GM23248 (cell line): ENCODE measurements at regions not wholly inside any gene's neighbourhood (a gene's known extent, or its start where the extent isn't known, plus 50 kb on each side); places are given as distances from the start of the nearest gene placed in this dataset.

ENCODE experiments used
- EZH2 ChIP-seq: fragments of 200-600 bp; sonication (generic); IDR thresholded peaks from 2 replicates; pipeline ENCODE4 v1.6.1; 2018; ENCODE audit warnings: antibody characterized with exemption, mild to moderate bottlenecking; ENCODE audit not compliant: insufficient read depth, poor library complexity, severe bottlenecking
- EZH2phosphoT487 ChIP-seq: fragments of 200-600 bp; sonication (generic); IDR thresholded peaks from 2 replicates; pipeline ENCODE4 v1.6.1; 2018; ENCODE audit warnings: antibody characterized with exemption, moderate library complexity, mild to moderate bottlenecking, low read depth; ENCODE audit not compliant: insufficient read depth

DNA sequence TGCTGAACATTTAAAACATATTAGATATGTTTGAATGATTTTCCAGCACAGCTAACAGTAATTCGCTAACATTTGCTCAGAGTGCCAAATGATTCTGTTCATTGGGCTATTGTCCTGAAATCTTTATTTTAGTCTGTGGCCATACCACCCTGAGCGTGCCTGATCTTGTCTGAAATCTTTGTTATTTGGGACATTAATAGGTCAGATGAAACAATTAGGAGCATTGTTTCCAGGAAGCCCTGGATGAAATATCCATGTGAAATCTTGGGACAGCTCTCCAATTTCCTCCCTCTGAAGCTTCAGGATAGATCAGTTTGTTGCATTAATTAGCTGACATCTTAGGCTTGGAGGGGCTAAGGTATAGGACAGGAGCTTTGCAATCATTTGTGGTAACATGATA is 512.0 kb downstream of the KIF20B start:
- no peak for TF ChIP-seq EZH2
- TF ChIP-seq EZH2phosphoT487 = no peak
